ENCODE measurements at regions not wholly inside any gene's neighbourhood (a gene's known extent, or its start where the extent isn't known, plus 50 kb on each side); places are given as distances from the start of the nearest gene placed in this dataset.

DNA sequence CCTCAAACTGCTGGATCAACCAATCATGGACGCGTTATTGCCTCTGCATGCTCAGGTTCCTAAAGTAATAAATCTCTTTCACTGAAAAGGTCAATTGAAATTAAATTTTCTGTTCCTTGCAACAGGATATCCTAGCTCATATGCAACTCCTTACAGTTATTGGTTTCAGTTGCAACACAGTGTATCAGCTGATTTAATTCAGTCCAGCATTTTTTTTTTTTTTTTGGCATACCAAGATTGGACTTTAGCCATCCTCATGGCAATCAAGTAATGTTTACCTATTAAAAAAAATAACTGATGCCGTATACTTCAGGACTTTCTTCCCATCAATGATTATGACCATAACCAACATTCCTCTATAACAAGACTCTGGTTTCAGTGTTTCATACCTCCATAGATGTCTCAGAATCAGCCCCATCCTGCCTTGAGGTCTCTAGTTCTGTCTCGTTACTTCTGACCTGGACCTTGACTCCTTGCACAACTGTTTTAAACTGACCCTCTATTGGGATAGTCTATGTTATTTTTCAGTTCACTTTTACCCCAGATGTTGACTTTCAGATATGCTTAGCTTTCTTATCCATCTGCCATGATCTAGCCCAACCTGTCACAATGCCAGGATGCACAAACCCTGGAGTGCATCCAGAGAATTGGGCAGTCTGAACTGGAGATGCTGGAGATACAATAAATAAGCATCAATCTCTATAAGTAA is 265.0 kb upstream of the GADL1 start:
- no peaks in the 10 kb centered on the region for H3K9me3 Mint-ChIP-seq
- no peaks in the 10 kb centered on the region for H3K27me3 Mint-ChIP-seq
- ChIA-PET CTCF (interaction anchor here (0.8 kb wide), 1 partner anchor 188 kb away, joined by 3 read pairs; no protein-coding TSS in a partner anchor), POLR2A (no interaction called here)
- no peak for DNase-seq
- H3K4me3 Mint-ChIP-seq, result no peak overlapping the region
- peaks cover 2% of the 10 kb centered on the region for H3K36me3 Mint-ChIP-seq (ENCODE audit: low read depth)
- no peak overlapping the region for H3K27ac Mint-ChIP-seq
- H3K4me1 Mint-ChIP-seq, result peaks cover 5% of the 10 kb centered on the region

DNA sequence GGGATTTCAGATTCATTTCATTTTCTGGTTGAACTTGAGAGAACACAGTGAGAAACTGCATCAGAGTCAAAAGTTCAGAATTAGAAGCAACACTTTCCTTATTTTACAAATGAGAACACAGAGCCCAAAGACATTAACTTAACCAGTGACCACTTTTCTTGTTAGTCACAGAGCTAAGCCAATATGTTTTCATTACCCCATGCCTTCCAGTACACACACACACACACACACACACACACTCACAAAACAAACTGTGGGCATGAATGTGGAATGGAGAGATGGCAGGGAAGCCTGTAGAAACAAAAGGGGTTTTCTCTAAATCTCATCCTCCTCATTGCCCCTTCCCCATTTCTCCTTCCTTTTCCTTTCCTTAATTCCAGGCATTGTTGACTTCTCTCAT is 267.4 kb upstream of the GADL1 start:
- CTCF ChIA-PET, result no interaction called here
- H3K9me3 Mint-ChIP-seq, result no peaks in the 10 kb centered on the region
- no peak overlapping the region for H3K4me3 Mint-ChIP-seq
- no peaks in the 10 kb centered on the region for H3K27me3 Mint-ChIP-seq
- DNase-seq, result no peak
- peaks cover 5% of the 10 kb centered on the region for H3K4me1 Mint-ChIP-seq
- H3K27ac Mint-ChIP-seq, result no peak overlapping the region
- no peaks in the 10 kb centered on the region for H3K36me3 Mint-ChIP-seq (ENCODE audit: low read depth)
- POLR2A ChIA-PET, result no interaction called here

DNA sequence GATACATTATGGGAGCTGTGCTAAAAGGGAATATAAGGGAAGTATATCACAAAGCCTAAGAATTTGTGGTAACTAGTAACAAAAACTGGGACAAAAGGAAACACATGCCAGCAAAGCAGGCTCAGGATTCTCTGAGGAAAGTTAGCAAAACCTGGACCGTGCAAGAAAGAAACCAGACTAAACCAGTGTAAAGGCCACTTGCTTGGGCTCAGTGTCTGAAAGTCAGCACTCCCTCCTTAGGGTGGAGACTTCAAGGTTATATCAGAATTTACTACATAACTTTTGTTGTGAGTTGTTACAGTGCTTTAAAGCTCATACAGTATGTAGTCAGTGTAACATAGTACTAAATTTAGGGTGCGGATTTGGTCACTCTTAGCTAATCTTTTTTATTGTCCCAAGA is 269.9 kb upstream of the GADL1 start:
- no peak overlapping the region for H3K27ac Mint-ChIP-seq
- H3K27me3 Mint-ChIP-seq, result no peaks in the 10 kb centered on the region
- POLR2A ChIA-PET, result no interaction called here
- CTCF ChIA-PET, result no interaction called here
- no peak for DNase-seq
- H3K4me1 Mint-ChIP-seq, result no peaks in the 10 kb centered on the region
- H3K4me3 Mint-ChIP-seq, result no peak overlapping the region
- no peaks in the 10 kb centered on the region for H3K9me3 Mint-ChIP-seq
- no peaks in the 10 kb centered on the region for H3K36me3 Mint-ChIP-seq (ENCODE audit: low read depth)

DNA sequence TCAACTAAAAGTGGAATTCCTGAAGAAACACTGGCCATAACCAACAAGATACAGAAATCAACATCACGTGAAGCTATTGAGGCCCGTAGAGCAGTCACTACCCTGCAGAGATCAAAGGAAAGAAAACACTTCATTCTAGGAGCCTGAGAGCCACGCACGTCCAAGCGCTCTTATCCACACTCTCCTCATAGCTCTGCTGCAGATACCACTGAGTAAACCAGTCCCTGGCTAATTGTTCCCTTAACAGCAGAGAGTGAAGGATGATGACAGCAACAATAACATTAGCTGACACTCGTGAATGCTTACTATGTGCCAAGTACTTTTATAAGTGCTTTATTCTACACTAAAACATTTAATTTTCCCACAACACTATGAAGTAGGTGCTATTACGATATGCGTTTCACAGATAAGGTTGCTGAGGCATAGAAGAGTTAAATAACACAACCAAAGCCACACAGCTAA is 271.0 kb upstream of the GADL1 start:
- POLR2A ChIA-PET, result no interaction called here
- CTCF ChIA-PET, result no interaction called here

DNA sequence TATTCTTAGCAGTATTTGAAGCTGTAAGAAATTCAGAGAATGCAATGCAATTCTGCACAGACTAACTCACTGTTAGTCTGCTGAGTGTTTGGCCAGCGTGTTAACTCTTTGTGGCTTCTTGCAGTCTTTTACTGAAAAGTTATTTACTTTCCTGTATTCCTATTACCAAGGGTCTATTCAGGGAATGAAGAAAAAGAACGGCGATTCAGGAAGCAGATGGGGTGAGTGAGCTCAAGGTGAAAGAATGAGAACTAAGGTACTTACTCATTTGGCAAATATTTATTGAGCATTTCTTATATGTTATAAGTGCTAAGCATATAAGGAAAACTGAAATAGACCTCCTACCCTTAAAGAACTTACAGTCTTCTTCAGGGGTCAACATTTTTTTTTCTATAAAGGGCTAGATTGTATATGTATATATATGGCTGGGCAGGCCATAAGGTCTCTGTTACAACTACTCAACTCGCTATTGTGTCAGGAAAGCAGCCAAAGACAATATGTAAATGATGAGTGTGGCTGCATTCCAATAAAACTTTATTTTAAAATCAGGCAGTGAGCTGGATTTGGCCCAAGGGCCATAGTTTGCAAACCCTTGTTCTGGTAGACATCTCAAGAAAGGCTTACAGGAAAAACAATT is 271.9 kb upstream of the GADL1 start:
- Mint-ChIP-seq H3K36me3 (ENCODE audit: low read depth) (no peaks in the 10 kb centered on the region), H3K4me3 (no peak overlapping the region), H3K4me1 (peaks cover 4% of the 10 kb centered on the region), H3K27me3 (no peaks in the 10 kb centered on the region), H3K27ac (no peak overlapping the region), H3K9me3 (no peaks in the 10 kb centered on the region)
- no peak for DNase-seq
- CTCF ChIA-PET, result no interaction called here
- POLR2A ChIA-PET, result no interaction called here

More for the DNA sequence above, 271.0 kb upstream of the GADL1 start:
- no peaks in the 10 kb centered on the region for H3K9me3 Mint-ChIP-seq
- H3K36me3 Mint-ChIP-seq (ENCODE audit: low read depth), result no peaks in the 10 kb centered on the region
- H3K27ac Mint-ChIP-seq, result no peak overlapping the region
- H3K4me3 Mint-ChIP-seq, result no peak overlapping the region
- DNase-seq, result no peak
- H3K4me1 Mint-ChIP-seq, result no peaks in the 10 kb centered on the region
- no peaks in the 10 kb centered on the region for H3K27me3 Mint-ChIP-seq

DNA sequence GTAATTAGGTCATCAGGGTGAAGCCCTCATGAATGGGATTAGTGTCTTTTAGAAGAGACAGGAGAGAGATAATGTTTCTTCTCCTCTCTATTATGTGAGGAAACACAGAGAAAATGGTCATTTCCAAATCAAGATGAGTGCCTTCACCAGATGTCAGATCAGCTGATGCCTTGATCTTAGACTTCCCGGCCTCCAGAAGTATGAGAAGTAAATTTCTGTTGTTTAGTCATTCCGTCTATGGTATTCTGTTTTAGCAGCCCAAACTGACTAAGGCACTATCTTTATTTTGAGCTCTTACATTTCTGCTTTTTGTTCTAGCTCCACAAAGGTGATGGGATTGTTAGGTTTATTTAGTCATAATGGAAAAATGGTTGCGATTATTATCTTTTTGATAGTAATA is 273.2 kb upstream of the GADL1 start:
- no peaks in the 10 kb centered on the region for H3K27me3 Mint-ChIP-seq
- ChIA-PET POLR2A (no interaction called here), CTCF (interaction anchor here (0.9 kb wide), 1 partner anchor 103 kb away, joined by 3 read pairs; no protein-coding TSS in a partner anchor)
- no peak for DNase-seq
- no peak overlapping the region for H3K27ac Mint-ChIP-seq
- no peak overlapping the region for H3K4me3 Mint-ChIP-seq
- peaks cover 2% of the 10 kb centered on the region for H3K9me3 Mint-ChIP-seq
- peaks cover 4% of the 10 kb centered on the region for H3K4me1 Mint-ChIP-seq
- peaks cover 3% of the 10 kb centered on the region for H3K36me3 Mint-ChIP-seq (ENCODE audit: low read depth)

DNA sequence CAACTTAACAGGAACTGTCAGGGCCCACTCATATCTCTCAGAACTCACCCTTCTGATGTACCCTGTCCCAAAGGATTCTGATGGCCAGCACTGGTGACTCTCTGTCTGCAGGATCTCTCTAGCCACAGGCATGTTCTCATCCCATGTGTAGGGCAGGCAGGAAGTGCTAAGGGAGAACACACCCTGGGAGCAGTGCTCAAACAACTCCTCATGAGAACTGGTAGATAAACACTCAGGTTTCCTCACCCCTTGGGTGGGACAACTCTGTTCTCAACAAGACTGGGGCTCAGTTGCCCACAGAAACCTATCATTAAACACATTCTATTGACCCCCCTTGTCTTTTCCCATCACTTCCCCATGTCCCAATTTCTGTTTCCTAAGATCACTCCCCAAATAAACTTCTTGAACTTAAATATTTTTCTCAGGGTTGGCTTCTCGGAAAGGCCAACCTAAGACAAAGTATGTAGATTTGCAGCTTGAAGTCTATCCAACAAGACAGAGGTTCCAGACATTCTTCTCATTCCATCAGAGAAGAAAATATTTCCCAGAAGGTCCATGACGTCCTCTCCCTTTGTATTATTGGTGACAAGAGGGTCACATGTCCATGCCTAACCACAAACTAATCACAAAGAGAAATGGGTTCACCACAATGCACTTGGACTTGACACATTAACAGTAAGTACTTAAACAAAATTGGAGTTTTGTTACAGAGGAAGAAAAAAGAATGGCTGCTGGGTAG is 276.6 kb upstream of the GADL1 start:
- CTCF ChIA-PET, result no interaction called here
- H3K27ac Mint-ChIP-seq, result no peak overlapping the region
- H3K9me3 Mint-ChIP-seq, result peaks cover 2% of the 10 kb centered on the region
- no peak for DNase-seq
- no peaks in the 10 kb centered on the region for H3K27me3 Mint-ChIP-seq
- peaks cover 4% of the 10 kb centered on the region for H3K4me1 Mint-ChIP-seq
- H3K36me3 Mint-ChIP-seq (ENCODE audit: low read depth), result peaks cover 3% of the 10 kb centered on the region
- no peak overlapping the region for H3K4me3 Mint-ChIP-seq
- POLR2A ChIA-PET, result no interaction called here

DNA sequence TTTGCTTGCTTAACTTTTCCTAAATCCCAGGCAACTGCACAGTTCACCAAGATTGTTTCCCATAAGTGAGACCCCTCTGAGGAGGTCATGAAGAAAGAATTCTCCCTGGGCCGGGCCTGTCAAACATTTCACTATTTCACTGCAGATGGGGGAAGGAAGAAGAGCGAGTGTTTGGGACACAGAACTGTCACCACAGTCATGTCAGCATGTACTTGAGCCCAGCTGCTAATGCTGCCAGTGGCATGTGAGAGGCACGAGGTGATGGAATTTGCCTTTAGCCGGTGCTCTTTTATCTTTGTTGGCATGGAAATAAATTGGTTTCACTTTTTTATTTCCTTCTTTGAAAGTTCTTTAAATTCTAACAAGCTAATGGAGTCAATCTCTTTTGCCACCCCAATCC is 277.9 kb upstream of the GADL1 start:
- Mint-ChIP-seq H3K4me3 (no peak overlapping the region), H3K27ac (no peak overlapping the region)
- DNase-seq, result no peak

DNA sequence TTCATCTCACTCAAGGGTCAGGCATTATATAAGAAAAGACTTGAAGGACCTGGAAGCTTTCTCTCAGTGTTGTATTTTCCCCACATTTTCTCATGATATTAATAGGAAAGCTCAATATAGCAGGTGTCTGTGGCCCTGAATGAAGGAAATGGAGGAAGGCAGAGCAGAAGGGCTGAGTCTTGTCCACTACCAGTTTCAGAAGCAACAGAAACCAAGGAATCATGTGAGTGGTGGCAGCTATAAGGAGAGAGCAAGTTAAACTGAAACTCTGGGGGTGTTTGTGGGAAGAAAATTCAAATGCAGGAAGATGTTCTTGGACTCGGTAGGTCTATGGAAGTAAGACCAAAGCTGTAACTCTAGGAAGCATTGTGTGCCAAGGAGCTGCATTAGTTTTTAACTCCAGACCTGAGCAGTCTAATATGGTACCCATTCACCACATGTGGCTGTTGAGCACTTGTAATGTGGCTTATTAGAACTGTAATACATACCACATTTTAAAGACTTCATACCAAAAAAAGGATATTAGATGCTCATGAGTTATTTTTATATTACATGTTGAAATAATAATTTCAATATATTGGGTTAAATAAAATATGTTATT is 278.8 kb upstream of the GADL1 start:
- no peak overlapping the region for H3K4me3 Mint-ChIP-seq

More for the DNA sequence above, 277.9 kb upstream of the GADL1 start:
- Mint-ChIP-seq H3K36me3 (ENCODE audit: low read depth) (peaks cover 3% of the 10 kb centered on the region), H3K9me3 (peaks cover 2% of the 10 kb centered on the region), H3K4me1 (peaks cover 4% of the 10 kb centered on the region), H3K27me3 (no peaks in the 10 kb centered on the region)
- POLR2A ChIA-PET, result no interaction called here
- CTCF ChIA-PET, result interaction anchor here (1.6 kb wide), 1 partner anchor 12 kb away, joined by 3 read pairs; no protein-coding TSS in a partner anchor

DNA sequence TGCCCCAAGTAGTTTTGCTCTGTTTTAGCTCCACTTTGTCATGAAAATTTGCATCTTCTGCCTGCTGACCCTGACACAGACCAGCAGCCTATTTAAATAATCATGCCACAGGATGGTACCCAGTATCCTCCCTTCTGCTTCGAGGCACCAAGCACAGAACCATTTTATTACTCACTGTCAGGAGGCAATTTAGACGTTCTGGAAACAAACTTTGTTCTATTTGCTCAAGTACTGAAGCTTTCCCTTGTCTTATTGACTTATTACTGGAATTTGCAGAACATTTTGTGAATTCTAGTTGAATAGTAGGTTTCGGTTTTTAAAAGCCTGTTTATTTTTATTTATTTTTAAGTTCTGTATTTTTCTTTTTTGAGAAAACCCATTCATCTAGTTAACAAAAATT is 279.6 kb upstream of the GADL1 start:
- peaks cover 7% of the 10 kb centered on the region for H3K4me1 Mint-ChIP-seq
- POLR2A ChIA-PET, result no interaction called here
- DNase-seq, result no peak
- peaks cover 3% of the 10 kb centered on the region for H3K36me3 Mint-ChIP-seq (ENCODE audit: low read depth)
- no peak overlapping the region for H3K27ac Mint-ChIP-seq
- H3K4me3 Mint-ChIP-seq, result no peak overlapping the region
- CTCF ChIA-PET, result interaction anchor here (1.2 to 1.6 kb wide), 2 partner anchors 10 to 42 kb away, joined by 3 read pairs; no protein-coding TSS in a partner anchor
- peaks cover 2% of the 10 kb centered on the region for H3K9me3 Mint-ChIP-seq
- no peaks in the 10 kb centered on the region for H3K27me3 Mint-ChIP-seq

More for the DNA sequence above, 278.8 kb upstream of the GADL1 start:
- Mint-ChIP-seq H3K27me3 (no peaks in the 10 kb centered on the region), H3K36me3 (ENCODE audit: low read depth) (peaks cover 3% of the 10 kb centered on the region), H3K9me3 (peaks cover 2% of the 10 kb centered on the region), H3K4me1 (peaks cover 6% of the 10 kb centered on the region), H3K27ac (no peak overlapping the region)
- DNase-seq, result no peak
- ChIA-PET CTCF (interaction anchor here (1.2 to 1.6 kb wide), 2 partner anchors 11 to 41 kb away, joined by 3 read pairs; no protein-coding TSS in a partner anchor), POLR2A (no interaction called here)

DNA sequence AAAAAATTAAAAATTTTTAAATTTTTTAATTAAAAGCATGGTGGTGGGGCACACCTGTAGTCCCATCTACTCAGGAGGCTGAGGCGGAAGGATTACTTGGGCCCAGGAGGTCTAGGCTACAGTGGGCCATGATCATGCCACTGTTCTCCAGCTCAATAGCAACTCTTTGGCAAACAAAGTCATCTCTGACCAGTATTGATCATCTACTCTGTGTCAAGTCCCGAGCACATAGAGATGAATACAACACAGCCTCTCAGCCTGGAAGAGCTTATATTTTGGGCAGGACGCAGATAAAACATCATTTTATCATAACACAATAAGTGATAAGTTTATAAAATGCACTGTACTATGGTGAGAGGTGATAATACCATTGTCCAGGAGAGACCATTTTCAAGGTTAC is 281.6 kb upstream of the GADL1 start:
- peaks cover 5% of the 10 kb centered on the region for H3K4me1 Mint-ChIP-seq
- CTCF ChIA-PET, result no interaction called here
- H3K9me3 Mint-ChIP-seq, result peaks cover 4% of the 10 kb centered on the region
- no peak overlapping the region for H3K4me3 Mint-ChIP-seq
- H3K27me3 Mint-ChIP-seq, result no peaks in the 10 kb centered on the region
- H3K36me3 Mint-ChIP-seq (ENCODE audit: low read depth), result peaks cover 6% of the 10 kb centered on the region
- POLR2A ChIA-PET, result no interaction called here
- H3K27ac Mint-ChIP-seq, result no peak overlapping the region
- no peak for DNase-seq

DNA sequence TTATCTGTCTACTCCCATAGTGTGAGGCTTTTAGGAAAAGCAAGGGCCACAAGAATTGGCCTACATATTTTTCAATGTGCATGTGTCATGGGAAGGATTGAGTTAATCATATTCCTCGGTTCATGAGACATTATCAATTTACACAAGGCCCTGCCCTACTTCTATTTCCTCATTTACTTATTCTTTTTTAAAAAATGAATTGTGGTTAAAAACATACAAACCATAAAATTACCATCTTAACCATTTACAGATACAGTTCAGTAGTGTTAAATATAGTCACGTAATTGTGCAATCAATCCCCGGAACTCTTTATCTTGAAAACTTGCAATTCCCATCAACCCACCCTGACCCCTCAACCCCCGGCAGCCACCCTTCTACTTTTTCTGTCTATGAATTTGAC is 284.0 kb upstream of the GADL1 start:
- no peak overlapping the region for H3K27ac Mint-ChIP-seq
- H3K27me3 Mint-ChIP-seq, result no peaks in the 10 kb centered on the region
- ChIA-PET POLR2A (no interaction called here), CTCF (no interaction called here)
- DNase-seq, result no peak
- peaks cover 3% of the 10 kb centered on the region for H3K9me3 Mint-ChIP-seq
- peaks cover 3% of the 10 kb centered on the region for H3K4me1 Mint-ChIP-seq
- no peak overlapping the region for H3K4me3 Mint-ChIP-seq
- H3K36me3 Mint-ChIP-seq (ENCODE audit: low read depth), result peaks cover 3% of the 10 kb centered on the region

DNA sequence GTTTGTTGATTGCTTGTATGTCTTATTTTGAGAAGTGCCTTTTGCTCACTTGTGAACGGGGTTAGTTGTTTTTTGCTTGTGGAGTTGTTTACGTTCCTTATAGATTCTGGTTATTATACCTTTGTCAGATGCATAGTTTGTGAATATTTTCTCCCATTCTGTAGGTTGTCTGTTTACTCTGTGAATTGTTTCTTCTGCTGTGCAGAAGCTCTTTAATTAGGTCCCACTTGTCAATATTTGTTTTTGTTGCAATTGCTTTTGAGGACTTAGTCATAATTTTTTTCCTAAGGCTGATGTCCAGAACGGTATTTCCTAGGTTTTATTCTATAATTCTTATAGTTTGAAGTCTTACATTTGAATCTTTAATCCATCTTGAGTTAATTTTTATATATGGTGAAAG is 285.3 kb upstream of the GADL1 start:
- Mint-ChIP-seq H3K27me3 (no peaks in the 10 kb centered on the region), H3K27ac (no peak overlapping the region), H3K36me3 (ENCODE audit: low read depth) (peaks cover 3% of the 10 kb centered on the region)

More for the DNA sequence above, 285.3 kb upstream of the GADL1 start:
- ChIA-PET POLR2A (no interaction called here), CTCF (no interaction called here)
- no peak for DNase-seq
- H3K4me1 Mint-ChIP-seq, result peaks cover 3% of the 10 kb centered on the region
- H3K9me3 Mint-ChIP-seq, result peaks cover 3% of the 10 kb centered on the region
- no peak overlapping the region for H3K4me3 Mint-ChIP-seq

Measured in activated CD4-positive, alpha-beta memory T cell treated with anti-CD3 and anti-CD28 coated beads, Interleukin-2, amount 10 ng/mL, durations not matched to agents 7 days and 5 days (primary cell).